ENCODE measurements at regions not wholly inside any gene's neighbourhood (a gene's known extent, or its start where the extent isn't known, plus 50 kb on each side); places are given as distances from the start of the nearest gene placed in this dataset.

GRCh38 chr11:71070490-71071453 lies 181.6 kb downstream of the SHANK2 start:
- DNase-seq: no peak

- DNase-seq: no peak
Observed at GRCh38 chr11:71068963-71069362, 183.4 kb downstream of the SHANK2 start.

- DNase-seq: no peak
Observed at GRCh38 chr11:71067753-71068152, 184.6 kb downstream of the SHANK2 start.

- DNase-seq: no peak
Observed at GRCh38 chr11:71066311-71066710, 186.1 kb downstream of the SHANK2 start.

GRCh38 chr11:71065841-71066240 lies 186.5 kb downstream of the SHANK2 start:
- DNase-seq: no peak

- no peak for DNase-seq
Observed at GRCh38 chr11:71064702-71065515, 187.5 kb downstream of the SHANK2 start.

- no peak for DNase-seq
Observed at GRCh38 chr11:71064183-71064582, 188.2 kb downstream of the SHANK2 start.

GRCh38 chr11:71063129-71063528 lies 189.2 kb downstream of the SHANK2 start:
- DNase-seq: no peak

GRCh38 chr11:71062199-71062598 lies 190.2 kb downstream of the SHANK2 start:
- no peak for DNase-seq

GRCh38 chr11:71060391-71060791 lies 192.0 kb downstream of the SHANK2 start:
- no peak for DNase-seq

- DNase-seq: no peak
Observed at GRCh38 chr11:71059662-71060061, 192.7 kb downstream of the SHANK2 start.

- DNase-seq: no peak
Observed at GRCh38 chr11:71055925-71056324, 196.5 kb downstream of the SHANK2 start.

Measured in right hindlimb (tissue), 1 donor.